Stimulated activated CD4-positive, alpha-beta T cell treated with anti-CD3 and anti-CD28 coated beads, Interleukin-4, amount 100 ng/mL, for 24 hours (primary cell): ENCODE measurements at regions not wholly inside any gene's neighbourhood (a gene's known extent, or its start where the extent isn't known, plus 50 kb on each side); places are given as distances from the start of the nearest gene placed in this dataset.

Experiments
- DNase-seq: peaks from one replicate; pipeline ENCODE4 v3.0.0-alpha.2; 2020

- DNase-seq = no peak
These were observed 87.7 kb upstream of the TMEM168 start for GRCh38 chr7:112877691-112878460.

GRCh38 chr7:112876877-112877276 is 86.7 kb upstream of the TMEM168 start:
- DNase-seq = no peak

GRCh38 chr7:112874909-112875308 is 84.7 kb upstream of the TMEM168 start:
- DNase-seq = no peak

GRCh38 chr7:112873831-112874553 is 83.8 kb upstream of the TMEM168 start:
- no peak for DNase-seq

- peak; percentile 55 for DNase-seq
These were observed 79.0 kb upstream of the TMEM168 start for GRCh38 chr7:112869111-112869774.

- no peak for DNase-seq
These were observed 78.4 kb upstream of the TMEM168 start for GRCh38 chr7:112868609-112869008.

- DNase-seq = no peak
These were observed 76.2 kb upstream of the TMEM168 start for GRCh38 chr7:112866424-112866823.

- DNase-seq = no peak
These were observed 74.2 kb upstream of the TMEM168 start for GRCh38 chr7:112864380-112864779.

- no peak for DNase-seq
These were observed 68.6 kb upstream of the TMEM168 start for GRCh38 chr7:112858838-112859237.

- no peak for DNase-seq
These were observed 65.0 kb upstream of the TMEM168 start for GRCh38 chr7:112855227-112855626.

- no peak for DNase-seq
These were observed 64.0 kb upstream of the TMEM168 start for GRCh38 chr7:112854169-112854568.

- DNase-seq = no peak
These were observed 63.2 kb upstream of the TMEM168 start for GRCh38 chr7:112853422-112853821.

- no peak for DNase-seq
These were observed 53.0 kb upstream of the TMEM168 start for GRCh38 chr7:112843151-112843550.
